NCI-H510A treated with DMSO at 0.1 percent for 48 hours (cell line): ENCODE measurements at regions not wholly inside any gene's neighbourhood (a gene's known extent, or its start where the extent isn't known, plus 50 kb on each side); places are given as distances from the start of the nearest gene placed in this dataset.
"Not testable (repeated sequence)": the region's sequence is repeated elsewhere in the genome, so short reads cannot be mapped to it uniquely, and the experiment has no call there.

Experiments used
- DNase-seq: peaks from one replicate; lab custom pipeline; 2025; lab: John Stamatoyannopoulos, UW

- no peak for DNase-seq
Measured at GRCh38 chr20:52049001-52049731, 142.4 kb downstream of the ZFP64 start.

GRCh38 chr20:52047811-52048764 lies 143.5 kb downstream of the ZFP64 start:
- no peak for DNase-seq

GRCh38 chr20:52041966-52042365 lies 149.6 kb downstream of the ZFP64 start:
- no peak for DNase-seq

- no peak for DNase-seq
Measured at GRCh38 chr20:52039790-52040189, 151.8 kb downstream of the ZFP64 start.

GRCh38 chr20:52038632-52039031 lies 152.9 kb downstream of the ZFP64 start:
- DNase-seq: not testable (repeated sequence)

- DNase-seq: no peak
Measured at GRCh38 chr20:52037370-52037769, 154.2 kb downstream of the ZFP64 start.

GRCh38 chr20:52035977-52036376 lies 155.6 kb downstream of the ZFP64 start:
- DNase-seq: no peak

GRCh38 chr20:52035498-52035897 lies 156.1 kb downstream of the ZFP64 start:
- no peak for DNase-seq

- DNase-seq: no peak
Measured at GRCh38 chr20:52034581-52034980, 157.0 kb downstream of the ZFP64 start.

- DNase-seq: no peak
Measured at GRCh38 chr20:52033313-52033712, 158.3 kb downstream of the ZFP64 start.

GRCh38 chr20:52032304-52032683 lies 159.3 kb downstream of the ZFP64 start:
- DNase-seq: not testable (repeated sequence)

- no peak for DNase-seq
Measured at GRCh38 chr20:52031563-52032303, 159.8 kb downstream of the ZFP64 start.

- no peak for DNase-seq
Measured at GRCh38 chr20:52031206-52031562, 160.4 kb downstream of the ZFP64 start.

GRCh38 chr20:52029129-52029528 lies 162.4 kb downstream of the ZFP64 start:
- not testable (repeated sequence) for DNase-seq

- DNase-seq: no peak
Measured at GRCh38 chr20:52025938-52026337, 165.6 kb downstream of the ZFP64 start.

- DNase-seq: no peak
Measured at GRCh38 chr20:52019313-52019712, 172.3 kb downstream of the ZFP64 start.

GRCh38 chr20:52017669-52018317 lies 173.8 kb downstream of the ZFP64 start:
- DNase-seq: no peak

GRCh38 chr20:52016022-52016421 lies 175.6 kb downstream of the ZFP64 start:
- DNase-seq: no peak

GRCh38 chr20:52015155-52015554 lies 176.4 kb downstream of the ZFP64 start:
- no peak for DNase-seq

GRCh38 chr20:52012079-52012478 lies 179.5 kb downstream of the ZFP64 start:
- no peak for DNase-seq

GRCh38 chr20:52011093-52011492 lies 180.5 kb downstream of the ZFP64 start:
- DNase-seq: no peak

GRCh38 chr20:52010541-52010940 lies 181.0 kb downstream of the ZFP64 start:
- DNase-seq: no peak
